GM12878 (cell line): ENCODE measurements at regions not wholly inside any gene's neighbourhood (a gene's known extent, or its start where the extent isn't known, plus 50 kb on each side); places are given as distances from the start of the nearest gene placed in this dataset.

ENCODE experiments used
- ATAC-seq: fragments of 200-7000 bp; cut with Tn5 transposase; 3 replicates; pipeline ENCODE4 v1.9.1; 2020; ENCODE audit warnings: mild to moderate bottlenecking, moderate library complexity
- BruUV-seq: library from RNA; stranded (reverse); fragments of 400-500 nt; replicated peaks from 2 replicates; lab custom pipeline; 2021; lab: Mats Ljungman, UMichigan
- CTCF ChIA-PET: fragments of 300-600 bp; sonication (Branson Sonifier 250); formaldehyde crosslinking; extraction: SDS; loops from one replicate; lab custom pipeline; 2021; ENCODE audit warnings: inconsistent platforms; lab: Yijun Ruan, JAX
- POLR2A ChIA-PET: fragments of 350-600 bp; formaldehyde crosslinking; extraction: SDS; loops from one replicate; lab custom pipeline; 2021; ENCODE audit warnings: inconsistent platforms; lab: Charles Lee
- RAD21 ChIA-PET: fragments of 300-600 bp; sonication (Branson Sonifier 250); formaldehyde crosslinking; loops from one replicate; lab custom pipeline; 2023; ENCODE audit warnings: antibody characterized with exemption; ENCODE audit not compliant: unreplicated experiment; lab: Charles Lee
- SMC1A ChIA-PET: fragments of 300-600 bp; sonication (Branson Sonifier 250); formaldehyde crosslinking; loops from one replicate; lab custom pipeline; 2023; ENCODE audit not compliant: unreplicated experiment, uncharacterized antibody; lab: Charles Lee
- DNase-seq: peaks from one replicate; pipeline ENCODE4 v3.0.0-alpha.2; 2011; ENCODE audit warnings: low read depth, low spot score
- FAIRE-seq: peaks from 3 replicates; lab custom pipeline; 2011; peaks lifted over from hg19 to GRCh38; lab: Jason Lieb, UNC
- H2AFZ ChIP-seq: 2 replicates; pipeline ENCODE4 v1.6.0; 2011; ENCODE audit warnings: low read depth, low read length, control low read depth; ENCODE audit not compliant: control insufficient read depth
- H3K27ac ChIP-seq: 2 replicates; pipeline ENCODE4 v1.5.1; 2011; ENCODE audit warnings: control low read depth; ENCODE audit not compliant: control insufficient read depth, insufficient read depth
- H3K27me3 ChIP-seq, 2 experiments: replicated peaks in 1 of 2; 2 replicates each; pipeline versions ENCODE4 v1.6.0 to v1.6.1; 2011; ENCODE audit warnings: low read length in 1 of 2; ENCODE audit not compliant: control insufficient read depth in 2 of 2, insufficient read depth in 2 of 2
- H3K36me3 ChIP-seq, 2 experiments: 2 replicates each; pipeline ENCODE4 v1.5.1; 2011; ENCODE audit warnings: low read length in 1 of 2; ENCODE audit not compliant: control insufficient read depth in 2 of 2, insufficient read depth in 2 of 2
- H3K4me1 ChIP-seq: 2 replicates; pipeline ENCODE4 v1.6.1; 2011; ENCODE audit warnings: mild to moderate bottlenecking, low read length, moderate library complexity, mixed read lengths; ENCODE audit not compliant: control insufficient read depth, insufficient read depth
- H3K4me2 ChIP-seq: 2 replicates; pipeline ENCODE4 v1.6.0; 2011; ENCODE audit warnings: control low read depth; ENCODE audit not compliant: control insufficient read depth, insufficient read depth
- H3K4me3 ChIP-seq: fragments of 200-600 bp; sonication (generic); 2 replicates; pipeline ENCODE4 v1.5.1; 2016
- H3K79me2 ChIP-seq: 2 replicates; pipeline ENCODE4 v1.6.0; 2011; ENCODE audit warnings: low read length; ENCODE audit not compliant: control insufficient read depth, insufficient read depth
- H3K9ac ChIP-seq: 2 replicates; pipeline ENCODE4 v1.8.0; 2011; ENCODE audit warnings: low read length, control low read depth, mixed read lengths; ENCODE audit not compliant: control insufficient read depth, insufficient read depth
- H3K9me3 ChIP-seq: replicated peaks from 3 replicates; pipeline ENCODE4 v1.5.1; 2011; ENCODE audit warnings: mild to moderate bottlenecking, low read length; ENCODE audit not compliant: control insufficient read depth, insufficient read depth
- H4K20me1 ChIP-seq: 2 replicates; pipeline ENCODE4 v1.6.0; 2011; ENCODE audit not compliant: control insufficient read depth, insufficient read depth
- BCL11A ChIP-seq: IDR thresholded peaks from 2 replicates; pipeline ENCODE4 v1.6.1; 2011; ENCODE audit warnings: low read depth, low read length
- CREB1 ChIP-seq: IDR thresholded peaks from 2 replicates; pipeline ENCODE4 v1.6.1; 2012; ENCODE audit warnings: low read depth, mild to moderate bottlenecking, inconsistent platforms
- E2F8 ChIP-seq: fragments of 450-650 bp; IDR thresholded peaks from 2 replicates; pipeline ENCODE4 v1.6.1; 2018; ENCODE audit warnings: mild to moderate bottlenecking, low read depth, moderate library complexity; ENCODE audit not compliant: partially characterized antibody
- EED ChIP-seq: sonication (generic); IDR thresholded peaks from 2 replicates; pipeline ENCODE4 v1.6.1; 2016; ENCODE audit warnings: antibody characterized with exemption, low read depth
- EGR1 ChIP-seq, 2 experiments: IDR thresholded peaks; 1 replicate in 1 of 2; 2 replicates in 1 of 2; pipeline ENCODE4 v1.6.1; 2011 to 2012; ENCODE audit warnings: low read depth in 2 of 2, low read length in 2 of 2, borderline replicate concordance in 1 of 2, mild to moderate bottlenecking in 1 of 2, moderate library complexity in 1 of 2
- FOS ChIP-seq: IDR thresholded peaks from 3 replicates; pipeline ENCODE4 v1.6.1; 2011; ENCODE audit warnings: borderline replicate concordance; ENCODE audit not compliant: insufficient read length; ENCODE audit errors: extremely low read depth
- FOXK2 ChIP-seq: fragments of 450-650 bp; IDR thresholded peaks from 2 replicates; pipeline ENCODE4 v1.6.1; 2017; ENCODE audit warnings: mild to moderate bottlenecking, moderate library complexity
- MYC ChIP-seq: IDR thresholded peaks from 2 replicates; pipeline ENCODE4 v1.6.1; 2011; ENCODE audit warnings: mild to moderate bottlenecking, low read length, moderate library complexity, inconsistent platforms; ENCODE audit not compliant: insufficient read depth, insufficient replicate concordance, insufficient read length, severe bottlenecking
- NFYB ChIP-seq: IDR thresholded peaks from 2 replicates; pipeline ENCODE4 v1.6.1; 2011; ENCODE audit warnings: low read depth, mild to moderate bottlenecking, low read length, improper control_type of control experiment, moderate library complexity; ENCODE audit not compliant: insufficient read depth
- NRF1 ChIP-seq: conservative IDR thresholded peaks from 2 replicates; pipeline ENCODE4 v1.6.1; 2011; ENCODE audit warnings: mild to moderate bottlenecking, low read depth, low read length, improper control_type of control experiment
- POU2F2 ChIP-seq: IDR thresholded peaks from 3 replicates; pipeline ENCODE4 v1.6.1; 2011; ENCODE audit warnings: low read depth, mild to moderate bottlenecking, low read length, borderline replicate concordance
- SIN3A ChIP-seq: IDR thresholded peaks from 2 replicates; pipeline ENCODE4 v1.6.1; 2012; ENCODE audit warnings: low read depth, low read length, improper control_type of control experiment
- SMAD5 ChIP-seq: IDR thresholded peaks from 2 replicates; pipeline ENCODE4 v1.6.1; 2016; ENCODE audit warnings: antibody characterized with exemption, low read depth
- SUPT20H ChIP-seq: IDR thresholded peaks from 2 replicates; pipeline ENCODE4 v1.6.1; 2011; ENCODE audit warnings: low read depth, mild to moderate bottlenecking, low read length, moderate library complexity, borderline replicate concordance; ENCODE audit not compliant: control insufficient read depth
- TCF7 ChIP-seq: IDR thresholded peaks from 2 replicates; pipeline ENCODE4 v1.6.1; 2014; ENCODE audit warnings: antibody characterized with exemption, borderline replicate concordance
- ZBTB4 ChIP-seq: fragments of 450-650 bp; formaldehyde crosslinking; IDR thresholded peaks from 2 replicates; pipeline ENCODE4 v1.4.0; 2022; ENCODE audit warnings: mild to moderate bottlenecking, moderate library complexity
- ZNF622 ChIP-seq: fragments of 450-650 bp; IDR thresholded peaks from 2 replicates; pipeline ENCODE4 v1.6.1; 2017; ENCODE audit warnings: mild to moderate bottlenecking, inconsistent platforms
- WGBS: methylation state at CpG from one replicate; pipeline ENCODE4 v1.1.6; 2016; ENCODE audit warnings: low lambda C conversion rate; ENCODE audit not compliant: insufficient replicate concordance, insufficient coverage; ENCODE audit errors: missing lambda C conversion rate; 5-methylcytosine and 5-hydroxymethylcytosine counted together
- in situ Hi-C: fragments of 300-500 bp; cut with MboI; formaldehyde crosslinking; loops from 9 replicates; pipeline ENCODE4 v1.14.3; 2018; ENCODE audit warnings: mixed read lengths
- intact Hi-C: fragments of 100-400 bp; cut with micrococcal nuclease; formaldehyde crosslinking; loops from one replicate; pipeline ENCODE4 v1.14.2; 2022; ENCODE audit not compliant: unreplicated experiment

GRCh38 chr10:43715334-43715733 lies 66.7 kb upstream of the ZNF32 start:
- POLR2A ChIA-PET: no interaction called here
- no peak for ATAC-seq
- Histone ChIP-seq H3K27ac (no peak overlapping the region), H3K79me2 (no peaks in the 10 kb centered on the region)
- intact Hi-C loops: no loop called here
- no peak for TF ChIP-seq NRF1
- TF ChIP-seq SMAD5: no peak
- no peak for TF ChIP-seq NFYB
- no peak for TF ChIP-seq FOS
- TF ChIP-seq SUPT20H: no peak
- no peak for TF ChIP-seq EED
- no peak for TF ChIP-seq TCF7
- TF ChIP-seq EGR1 (IDR thresholded peaks at IDR 0.05; ENCODE audit: borderline replicate concordance in 1 of 2, low read depth in 2 of 2, low read length in 2 of 2): no peak
- no peak for TF ChIP-seq POU2F2
- no peak for TF ChIP-seq FOXK2
- no peak for TF ChIP-seq ZBTB4 (CRISPR knock-in tag)
- TF ChIP-seq CREB1: no peak
- TF ChIP-seq E2F8: no peak
- TF ChIP-seq SIN3A: no peak
- no peak for TF ChIP-seq MYC
- TF ChIP-seq ZNF622: no peak
- no peak for TF ChIP-seq BCL11A
- TF ChIP-seq, all 136 proteins: peak for 0
- in situ Hi-C loops: no loop called here
- ChIA-PET SMC1A (no interaction called here), CTCF (no interaction called here), RAD21 (no interaction called here)
- Histone ChIP-seq H3K4me2 (no peak overlapping the region), H3K9ac (no peak overlapping the region), H3K4me1 (no peaks in the 10 kb centered on the region), H3K27me3 (peaks cover 0 to 2% of the 10 kb centered on the region in 2 experiments; a peak in 2 of 4 replicates), H3K9me3 (no peaks in the 10 kb centered on the region), H2AFZ (no peak overlapping the region), H3K36me3 (no peaks in the 10 kb centered on the region), H4K20me1 (no peaks in the 10 kb centered on the region), H3K4me3 (no peak overlapping the region)
- FAIRE-seq (no peak), DNase-seq (no peak)
- 9% methylated on average over 3 of the region's 3 CpGs for WGBS
- BruUV-seq: no TSS peak
